A172 (cell line): ENCODE measurements at regions not wholly inside any gene's neighbourhood (a gene's known extent, or its start where the extent isn't known, plus 50 kb on each side); places are given as distances from the start of the nearest gene placed in this dataset.
"Not testable (repeated sequence)": the region's sequence is repeated elsewhere in the genome, so short reads cannot be mapped to it uniquely, and the experiment has no call there.

Source experiments
- DNase-seq: peaks from one replicate; pipeline ENCODE4 v3.0.0-alpha.2; 2015; ENCODE audit warnings: low spot score

DNA sequence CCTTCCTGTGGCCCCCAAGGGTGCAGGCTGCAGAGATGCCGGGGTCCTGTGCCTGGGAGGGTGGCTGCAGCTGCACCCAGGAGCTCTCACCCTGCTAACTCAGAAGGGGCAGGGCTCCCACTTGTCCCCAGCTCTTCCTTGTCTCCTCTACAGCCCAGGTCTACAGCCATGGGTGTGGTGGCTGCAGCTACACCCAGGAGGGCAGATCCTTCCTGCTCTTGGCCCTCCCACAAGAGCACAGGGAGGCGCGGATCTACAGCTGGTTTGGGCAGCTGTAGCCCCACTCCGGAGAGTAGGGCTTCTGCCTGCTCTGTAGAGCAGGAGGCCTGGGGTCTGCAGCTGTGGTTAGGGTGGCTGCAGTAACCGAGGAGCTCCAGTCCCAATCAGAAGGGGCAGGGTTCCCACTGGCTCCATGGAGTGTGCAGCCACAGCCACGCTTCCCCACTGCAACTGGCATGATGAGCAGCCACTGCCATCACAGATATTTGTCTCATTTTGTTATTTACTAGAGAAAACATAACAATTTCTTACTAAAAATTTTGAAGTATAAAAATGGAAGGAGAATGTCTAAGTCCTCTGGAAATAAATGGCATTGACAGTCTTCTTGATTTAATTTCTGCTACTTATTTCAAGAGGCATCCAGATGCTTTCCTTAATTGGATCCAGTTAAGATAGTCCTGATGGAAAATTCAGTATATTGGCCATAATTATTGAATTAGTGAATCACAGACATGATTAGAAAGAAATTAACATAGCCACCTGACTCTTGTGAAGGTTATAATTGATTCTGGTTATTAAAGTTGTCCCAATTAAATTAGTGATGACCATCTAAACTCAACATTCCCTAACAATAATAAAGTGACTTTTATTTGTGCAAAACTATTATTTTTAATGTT is 233.6 kb downstream of the KCNE4 start:
- DNase-seq, result no peak

DNA sequence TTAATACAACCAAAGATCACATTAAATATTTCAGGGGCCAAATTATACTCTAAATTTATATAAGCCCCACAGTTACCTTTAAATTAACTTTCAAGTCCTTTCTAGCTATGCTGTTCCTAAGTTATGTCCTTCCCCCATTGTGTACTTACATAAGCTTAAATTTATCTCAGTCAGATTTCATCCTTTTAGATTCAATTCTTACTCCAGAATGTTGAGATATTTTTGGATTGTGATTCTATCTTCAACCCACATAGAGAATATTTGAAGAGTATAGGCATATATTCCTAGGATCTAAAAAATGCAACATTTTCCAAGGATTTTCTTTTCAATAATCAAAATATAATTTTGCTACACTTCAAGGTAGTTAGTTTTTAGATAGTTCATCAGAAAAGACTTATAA is 242.8 kb downstream of the KCNE4 start:
- DNase-seq, result no peak

DNA sequence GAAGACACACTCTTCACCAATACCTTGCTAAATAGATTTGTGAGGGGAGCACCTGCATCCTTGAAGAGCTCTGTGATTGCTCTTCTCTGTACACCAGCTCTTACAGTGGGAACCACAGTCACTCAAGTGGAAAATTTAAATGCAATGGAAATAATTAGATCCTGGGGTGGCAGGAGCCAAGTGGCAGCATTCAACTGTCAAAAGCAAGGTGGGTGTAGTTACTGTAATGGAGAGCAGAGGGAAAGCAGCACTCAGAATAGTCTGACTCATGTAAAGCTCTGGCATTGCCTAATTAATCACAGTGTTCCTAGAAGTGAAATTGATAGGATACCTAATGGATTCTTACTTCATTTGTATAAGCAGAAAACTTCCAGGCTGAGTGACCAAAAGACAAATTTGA is 245.8 kb downstream of the KCNE4 start:
- DNase-seq, result no peak

DNA sequence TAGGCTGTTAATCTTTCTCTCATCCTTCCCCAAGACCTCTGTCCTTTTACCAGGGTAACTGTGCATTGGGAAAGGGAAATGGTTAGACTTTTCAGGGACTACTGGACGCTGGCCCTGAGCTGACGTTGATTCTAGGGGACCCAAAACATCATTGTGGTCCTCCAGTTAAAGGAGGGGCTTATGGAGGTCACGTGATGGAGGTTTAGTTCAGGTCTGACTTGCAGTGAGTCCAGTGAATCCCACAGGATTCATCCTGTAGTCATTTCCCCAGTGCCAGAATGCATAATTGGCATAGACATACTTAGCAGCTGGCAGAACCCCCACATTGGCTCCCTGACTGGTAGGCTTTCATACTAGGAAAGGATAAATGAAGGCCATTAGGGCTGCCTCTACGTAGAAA is 246.3 kb downstream of the KCNE4 start:
- DNase-seq, result not testable (repeated sequence)

DNA sequence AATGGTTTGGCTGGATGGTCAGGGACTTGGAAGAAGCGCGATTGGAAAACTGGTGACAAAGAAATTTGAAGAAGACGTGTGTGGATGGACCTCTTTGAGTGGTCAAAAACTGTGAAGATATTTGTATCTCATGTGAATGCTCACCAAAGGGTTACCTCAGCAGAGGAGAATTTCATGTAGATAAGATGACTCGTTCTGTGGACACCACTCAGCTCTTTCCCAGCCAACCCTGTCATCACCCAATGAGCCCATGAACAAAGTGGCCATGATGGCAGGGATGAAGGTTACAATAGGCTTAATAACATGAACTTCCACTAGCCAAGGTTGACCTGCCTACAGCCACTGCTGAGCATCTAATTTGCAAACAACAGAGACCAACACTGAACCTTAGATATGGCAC is 248.3 kb downstream of the KCNE4 start:
- DNase-seq, result no peak

DNA sequence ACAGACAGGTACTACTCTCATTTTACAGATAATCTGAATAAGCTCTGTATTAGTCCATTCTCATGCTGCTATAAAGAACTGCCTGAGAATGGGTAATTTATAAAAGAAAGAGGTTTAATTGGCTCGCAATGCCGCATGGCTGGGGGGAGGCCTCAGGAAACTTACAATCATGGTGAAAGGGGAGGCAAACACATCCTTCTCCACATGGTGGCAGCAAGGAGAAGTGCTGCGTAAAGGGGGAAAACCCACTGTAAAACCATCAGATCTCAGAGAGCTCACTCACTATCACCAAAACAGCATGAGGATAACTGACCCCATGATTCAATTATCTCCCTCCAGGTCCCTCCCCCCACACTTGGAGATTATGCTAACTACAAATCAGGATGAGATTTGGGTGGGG is 254.4 kb downstream of the KCNE4 start:
- peak; percentile 41 for DNase-seq

DNA sequence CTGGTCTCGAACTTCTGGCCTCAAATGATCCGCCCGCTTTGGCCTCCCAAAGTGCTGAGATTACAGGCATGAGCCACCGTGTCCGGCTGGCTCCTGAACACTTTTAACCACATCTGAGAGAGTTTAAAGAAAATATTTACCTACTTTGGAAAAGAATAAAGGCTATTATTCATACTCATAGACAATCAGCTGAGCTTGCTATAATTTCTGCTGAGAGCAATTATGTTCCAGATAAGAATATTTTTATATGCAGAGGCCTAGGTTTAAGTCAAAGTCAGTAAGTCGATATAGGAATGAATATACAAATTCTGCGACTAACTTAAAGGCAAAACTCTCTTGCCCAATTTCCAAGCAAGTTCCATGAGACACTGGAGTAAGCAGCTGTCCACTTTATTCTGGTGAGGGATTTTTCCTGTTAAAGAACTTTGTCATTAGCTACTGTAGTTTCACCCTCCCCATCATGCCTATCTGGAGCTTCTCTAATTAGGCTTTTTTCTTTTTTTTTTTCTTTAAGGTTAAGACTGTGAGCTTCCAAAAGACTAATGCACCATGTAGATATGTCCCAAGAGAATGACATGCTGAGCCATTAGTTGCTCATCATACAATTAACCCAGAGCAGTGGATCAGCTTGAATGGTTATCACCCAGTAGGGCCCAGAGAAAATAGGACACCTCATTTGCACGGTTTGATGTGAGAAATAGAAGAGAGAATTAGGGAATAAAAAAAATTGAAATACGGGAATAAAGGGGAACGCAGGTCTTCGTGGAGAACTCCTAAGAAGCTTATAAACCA is 260.1 kb downstream of the KCNE4 start:
- no peak for DNase-seq

DNA sequence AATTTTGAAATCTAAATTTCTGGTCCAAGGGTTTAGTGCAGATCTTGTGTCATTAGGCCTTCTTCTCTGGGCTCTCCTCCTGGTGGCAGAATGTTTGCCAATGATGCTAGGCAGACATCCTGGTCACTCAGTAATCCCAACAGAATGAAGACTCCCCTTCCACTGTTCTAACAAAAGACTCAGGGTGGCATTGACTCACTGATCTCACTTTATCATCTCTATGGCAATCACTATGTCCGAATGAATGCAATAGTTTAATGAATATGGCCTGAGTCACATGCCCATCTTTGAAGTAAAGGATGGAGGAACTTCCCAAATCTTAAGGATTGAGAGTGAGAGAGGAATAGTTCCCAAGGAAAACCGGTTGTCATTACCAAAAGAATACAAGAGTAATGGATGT is 261.1 kb downstream of the KCNE4 start:
- no peak for DNase-seq

DNA sequence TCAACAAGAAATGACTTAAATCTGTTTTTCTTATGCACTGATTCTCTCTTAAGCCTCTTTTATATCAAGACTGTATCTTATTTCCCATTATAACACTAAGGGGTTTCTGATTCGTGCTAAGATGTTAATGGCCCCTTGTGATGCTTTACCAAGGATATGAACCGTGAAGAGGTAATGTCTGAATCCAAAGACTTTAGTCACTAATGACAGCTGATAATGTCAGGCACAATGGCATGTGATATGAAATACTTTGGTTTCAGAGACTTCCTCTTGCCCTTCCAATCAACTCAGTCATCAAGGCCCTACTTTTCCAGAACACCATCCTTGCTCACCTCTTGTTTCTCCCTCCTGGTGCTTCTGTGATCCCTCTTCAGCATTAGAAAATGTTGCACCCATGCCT is 262.8 kb downstream of the KCNE4 start:
- DNase-seq, result no peak

DNA sequence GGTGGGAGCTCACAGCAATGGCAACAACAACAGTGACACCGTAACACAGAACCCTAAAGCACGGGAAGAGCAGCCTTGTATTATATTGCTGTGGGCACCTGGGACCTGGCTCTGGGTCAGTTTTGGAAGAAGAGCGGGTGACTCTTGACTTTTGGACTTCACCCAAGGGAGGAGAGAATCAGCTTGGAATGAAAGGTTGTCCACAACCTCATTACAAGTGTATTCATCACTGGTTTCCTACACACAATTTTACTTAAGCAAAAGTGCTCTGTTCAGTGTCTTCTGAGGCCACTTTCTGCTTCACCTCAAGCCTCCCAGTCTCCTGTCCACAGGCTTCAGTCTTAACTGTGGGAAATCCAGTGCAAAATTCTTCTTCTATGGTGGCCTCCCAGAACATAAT is 263.8 kb downstream of the KCNE4 start:
- DNase-seq, result no peak

DNA sequence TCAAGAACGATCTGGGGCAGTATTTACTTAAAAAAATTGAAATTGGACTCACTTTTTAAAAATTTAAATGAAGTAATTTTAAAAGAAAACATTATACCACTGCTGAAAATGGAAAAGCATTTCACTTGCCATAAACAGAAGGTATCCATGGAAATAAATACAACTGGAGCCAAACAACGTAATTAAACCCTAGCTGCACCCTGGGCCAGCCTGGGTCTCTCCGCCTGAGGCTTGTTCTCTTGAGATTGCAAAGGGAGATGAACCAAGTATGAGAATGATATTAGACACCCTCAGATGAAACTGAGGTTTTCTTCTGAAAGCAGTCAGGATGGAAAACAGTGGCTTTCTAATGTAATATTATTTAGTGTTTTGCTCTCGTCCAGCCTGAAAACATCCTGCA is 264.4 kb downstream of the KCNE4 start:
- DNase-seq, result no peak

DNA sequence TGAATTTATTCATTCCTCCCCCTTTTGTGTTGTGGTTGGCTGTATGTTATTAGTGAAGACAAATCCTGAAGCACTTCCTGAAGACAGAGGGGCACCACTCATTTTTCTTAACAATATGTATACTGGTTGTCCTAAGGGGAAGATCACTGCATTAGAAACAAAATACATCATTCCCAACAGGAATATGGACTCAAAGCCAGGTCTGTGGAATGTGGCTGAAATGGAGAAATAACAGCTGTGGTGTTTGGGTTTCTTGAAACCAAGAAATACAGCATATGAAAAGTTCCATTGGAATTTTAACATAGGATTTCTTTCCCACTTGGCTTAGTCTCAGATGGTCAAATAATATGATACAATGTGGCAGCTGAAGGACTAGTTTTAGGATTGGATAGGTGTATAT is 267.6 kb downstream of the KCNE4 start:
- no peak for DNase-seq

DNA sequence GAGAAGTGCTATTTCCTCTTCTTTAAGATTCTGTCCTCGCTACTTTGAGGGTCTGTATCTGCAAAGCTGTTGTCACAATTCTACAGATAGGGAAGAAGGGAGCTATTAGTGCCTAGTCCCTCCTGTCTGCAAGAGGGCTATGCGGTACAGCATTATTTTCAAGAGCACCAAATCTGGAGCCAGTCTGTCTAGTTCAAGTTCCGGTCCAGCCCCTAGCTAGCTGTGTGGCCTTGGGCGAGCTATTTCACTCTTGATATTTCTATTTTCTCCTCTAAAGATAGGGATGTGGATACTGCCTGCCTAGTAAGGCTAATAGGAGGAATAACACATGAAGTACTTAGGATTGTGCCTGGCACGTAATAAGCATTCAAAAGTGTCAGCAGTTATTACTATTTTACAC is 272.4 kb downstream of the KCNE4 start:
- no peak for DNase-seq

DNA sequence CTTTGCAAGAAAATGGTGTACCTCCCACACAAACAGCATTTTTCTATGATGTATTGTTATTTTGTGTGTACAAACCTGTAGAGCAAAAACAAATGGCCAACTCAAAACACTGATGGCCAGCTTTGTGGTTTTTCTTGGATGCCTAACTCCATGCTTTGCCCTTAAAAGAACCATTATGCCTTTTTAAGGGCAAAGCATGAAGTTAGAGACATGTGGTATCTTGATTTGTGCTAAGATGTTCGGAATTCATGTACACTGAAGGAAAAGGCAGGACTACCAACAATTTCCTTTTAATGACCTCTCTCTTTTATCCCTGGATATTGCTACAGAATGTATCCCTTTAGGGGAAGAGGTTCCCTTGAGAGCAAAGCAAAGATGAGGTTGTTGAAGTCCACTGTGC is 273.6 kb downstream of the SCG2 start:
- DNase-seq, result no peak

DNA sequence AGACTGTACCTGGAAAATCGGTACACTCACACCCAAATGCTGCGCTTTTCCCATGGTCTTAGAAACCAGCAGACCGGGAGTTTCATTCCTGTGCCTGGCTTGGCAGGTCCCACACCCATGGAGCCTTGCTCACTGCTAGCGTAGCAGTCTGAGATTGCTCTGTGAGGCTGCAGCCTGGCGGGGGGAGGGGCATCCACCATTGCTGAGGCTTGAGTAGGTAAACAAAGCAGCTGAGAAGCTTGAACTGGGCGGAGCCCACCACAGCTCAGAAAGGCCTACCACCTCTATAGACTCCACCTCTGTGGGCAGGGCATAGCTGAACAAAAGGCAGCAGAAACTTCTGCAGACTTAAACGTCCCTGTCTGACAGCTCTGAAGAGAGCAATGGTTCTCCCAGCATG is 271.4 kb downstream of the SCG2 start:
- not testable (repeated sequence) for DNase-seq

DNA sequence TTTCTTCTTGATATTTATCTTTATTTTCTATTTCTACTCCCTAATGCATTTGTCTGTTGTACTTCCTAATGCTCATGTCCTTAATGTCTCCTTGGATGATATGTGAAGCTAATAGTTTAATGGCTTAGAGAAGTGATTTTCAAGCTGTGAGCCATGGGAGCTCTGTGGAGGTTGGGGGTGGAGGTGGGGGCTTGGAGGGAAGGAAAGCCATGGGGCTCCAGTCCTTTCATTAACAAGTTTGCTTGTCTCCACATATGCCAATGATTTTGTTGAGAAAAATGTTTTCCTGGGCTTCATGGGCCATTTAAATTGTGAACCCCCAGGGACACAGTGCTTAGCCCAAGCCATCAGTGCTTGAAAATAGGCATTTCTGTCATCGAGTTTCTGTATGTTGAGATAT is 264.1 kb downstream of the SCG2 start:
- no peak for DNase-seq

DNA sequence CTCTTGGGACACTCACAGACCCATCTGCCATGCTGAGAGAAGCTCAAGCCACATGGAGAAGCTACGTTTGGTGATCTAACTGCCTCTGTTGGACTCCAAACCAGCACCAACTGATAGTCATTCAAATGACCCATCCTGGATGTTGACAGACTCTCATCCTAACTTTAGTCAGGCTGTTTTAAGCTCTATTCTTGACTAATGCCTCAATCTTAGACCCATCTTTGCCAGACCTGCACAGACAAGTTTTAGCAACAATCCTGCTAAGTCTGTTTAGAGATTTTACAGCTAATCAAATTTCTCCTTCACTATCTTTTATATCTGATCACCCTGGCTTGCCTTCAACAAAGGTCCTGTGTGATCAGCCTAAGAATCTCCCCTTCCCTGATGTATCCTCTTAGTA is 245.1 kb downstream of the SCG2 start:
- no peak for DNase-seq

DNA sequence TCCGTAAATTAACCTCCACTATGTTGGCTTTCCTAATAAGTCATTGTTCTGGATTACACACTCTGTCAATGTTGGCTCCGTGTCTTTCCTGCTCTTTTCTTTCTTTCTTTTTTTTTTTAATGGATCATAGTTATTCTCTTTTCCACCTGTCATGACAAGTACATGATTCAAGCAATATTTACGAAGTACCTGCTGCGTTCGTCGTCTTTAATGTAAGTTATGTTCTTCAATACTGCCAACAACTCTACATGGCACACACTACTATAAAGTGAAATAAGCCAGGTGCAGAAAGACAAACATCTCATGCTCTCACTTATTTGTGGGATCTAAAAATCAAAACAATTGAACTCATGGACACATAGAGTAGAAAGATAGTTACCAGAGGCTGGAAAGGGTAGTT is 239.1 kb downstream of the SCG2 start:
- no peak for DNase-seq

DNA sequence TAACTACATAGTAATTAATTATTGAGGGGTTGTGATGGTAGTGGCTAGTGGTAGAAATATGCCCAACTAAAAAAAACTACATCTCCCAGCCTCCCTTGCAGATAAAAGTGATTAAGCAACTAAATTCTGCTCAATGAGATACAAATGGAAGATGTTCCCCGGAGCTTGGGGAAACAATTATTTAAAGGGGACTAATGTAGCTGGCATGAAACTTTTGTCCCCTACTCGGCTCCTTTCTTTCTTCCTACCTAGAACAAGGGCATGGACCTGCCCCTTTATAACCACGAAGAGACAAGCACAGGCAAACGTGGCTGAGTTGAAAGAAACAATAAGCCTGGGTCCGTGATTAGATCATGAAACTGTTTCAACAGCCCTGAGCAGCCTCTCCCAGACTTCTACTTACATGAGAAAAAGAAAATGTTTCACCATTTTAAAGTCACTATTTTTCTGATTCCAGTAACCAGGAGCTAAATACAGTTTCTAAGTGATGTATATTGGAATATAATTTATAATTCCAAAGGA is 236.9 kb downstream of the SCG2 start:
- no peak for DNase-seq

DNA sequence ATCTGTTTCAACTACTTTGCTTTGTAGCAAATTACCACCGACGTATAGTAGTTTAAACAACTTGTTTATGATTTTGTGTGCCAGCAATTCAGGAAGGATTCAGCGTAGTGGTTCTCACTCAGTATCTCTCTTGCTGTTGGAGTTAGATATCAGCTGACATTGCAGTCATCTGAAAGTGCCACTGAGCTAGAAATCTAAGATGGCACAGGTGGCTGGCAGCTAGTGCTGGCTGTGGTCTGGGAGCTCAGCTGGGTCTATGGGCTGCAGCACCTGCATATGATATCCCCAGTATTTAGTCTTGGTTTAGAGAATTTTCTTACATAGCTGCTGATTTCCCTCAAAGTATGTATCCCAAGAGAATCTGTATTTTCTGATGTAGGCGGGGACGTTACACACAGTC is 235.6 kb downstream of the SCG2 start:
- no peak for DNase-seq

DNA sequence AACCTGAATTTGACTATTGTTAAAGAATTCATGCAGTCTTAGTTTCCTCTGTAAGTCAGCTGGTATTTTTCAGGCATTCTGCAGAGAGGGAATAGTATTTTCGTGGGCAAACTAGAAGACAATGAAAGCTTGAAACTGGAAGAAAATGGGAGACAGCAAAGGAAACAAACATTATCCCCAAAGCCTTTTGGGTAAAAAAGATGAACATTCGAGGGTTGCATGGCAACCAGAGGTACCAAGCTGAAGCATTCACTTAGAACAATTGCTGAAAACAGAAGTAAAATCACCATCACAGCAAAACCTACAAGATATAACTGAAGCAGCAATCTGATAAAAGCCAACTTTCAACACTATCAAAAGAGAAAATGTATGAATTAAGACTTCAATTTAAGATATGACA is 233.7 kb downstream of the SCG2 start:
- DNase-seq, result no peak

DNA sequence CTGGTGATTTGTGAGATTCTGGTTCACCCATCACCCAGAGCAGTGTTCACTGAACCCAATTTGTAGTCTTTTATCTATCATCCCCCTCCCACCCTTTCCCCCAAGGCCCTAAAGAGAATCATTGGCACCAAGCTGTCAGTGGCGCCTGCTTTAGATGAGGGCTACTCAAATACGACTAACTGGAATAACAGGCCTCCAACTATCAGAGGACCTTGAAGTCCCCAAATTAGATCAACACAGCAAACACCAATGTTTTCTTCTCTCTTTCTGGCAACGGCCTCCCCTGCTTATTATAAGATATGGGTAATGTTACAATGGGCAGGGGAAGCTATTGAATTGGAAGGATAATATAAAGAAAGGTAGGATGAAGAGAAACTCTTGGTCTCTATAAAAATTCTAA is 232.3 kb downstream of the SCG2 start:
- no peak for DNase-seq

DNA sequence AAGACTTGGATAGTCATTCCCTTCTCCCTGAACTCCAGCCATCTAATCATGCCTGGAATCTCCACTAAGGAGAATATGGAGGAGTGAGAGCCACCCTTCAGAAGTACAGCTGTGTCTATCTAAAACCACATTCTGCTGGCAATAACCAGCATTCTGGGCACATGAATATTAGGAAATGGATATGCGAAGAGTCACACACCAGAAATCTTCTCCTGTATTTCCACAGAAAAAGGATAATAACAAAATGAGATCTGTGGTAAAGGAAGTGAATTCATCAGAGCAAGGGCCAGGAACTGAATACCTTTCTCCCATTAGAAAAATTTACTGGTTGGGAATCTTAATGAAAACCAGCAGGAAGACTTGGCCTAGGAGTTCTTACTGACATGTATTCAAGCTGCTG is 218.8 kb downstream of the SCG2 start:
- no peak for DNase-seq
